ENCODE measurements at regions not wholly inside any gene's neighbourhood (a gene's known extent, or its start where the extent isn't known, plus 50 kb on each side); places are given as distances from the start of the nearest gene placed in this dataset.
A peak's percentile ranks its signal among the peaks of the same experiment; 100 is the strongest.

GRCh38 chr12:73383584-73384222, 1111.5 kb downstream of the TRHDE start:
- Mint-ChIP-seq H3K27ac (peak overlapping the region; percentile 71), H3K4me1 (peaks cover 25% of the 10 kb centered on the region)
- DNase-seq (ENCODE audit: low spot score in 2 of 2, unreplicated experiment in 2 of 2) = no peak

GRCh38 chr12:73384592-73384991, 1112.4 kb downstream of the TRHDE start:
- Mint-ChIP-seq H3K36me3 (no peaks in the 10 kb centered on the region), H3K27ac (peak overlapping the region; percentile 37)

More at GRCh38 chr12:73383584-73384222, 1111.5 kb downstream of the TRHDE start:
- no peaks in the 10 kb centered on the region for H3K9me3 Mint-ChIP-seq
- H3K4me3 Mint-ChIP-seq = no peak overlapping the region
- no peaks in the 10 kb centered on the region for H3K36me3 Mint-ChIP-seq
- no peaks in the 10 kb centered on the region for H3K27me3 Mint-ChIP-seq (ENCODE audit: low read depth)
- TF ChIP-seq CTCF (IDR thresholded peaks at IDR 0.05; ENCODE audit: unreplicated experiment) = no peak

GRCh38 chr12:73390261-73390660, 1118.1 kb downstream of the TRHDE start:
- Mint-ChIP-seq H3K36me3 (no peaks in the 10 kb centered on the region), H3K27ac (no peak overlapping the region), H3K9me3 (no peaks in the 10 kb centered on the region), H3K27me3 (ENCODE audit: low read depth) (no peaks in the 10 kb centered on the region), H3K4me3 (no peak overlapping the region), H3K4me1 (peaks cover 7% of the 10 kb centered on the region)
- TF ChIP-seq CTCF (IDR thresholded peaks at IDR 0.05; ENCODE audit: unreplicated experiment) = no peak
- DNase-seq (ENCODE audit: low spot score in 2 of 2, unreplicated experiment in 2 of 2) = no peak

More at GRCh38 chr12:73384592-73384991, 1112.4 kb downstream of the TRHDE start:
- TF ChIP-seq CTCF (IDR thresholded peaks at IDR 0.05; ENCODE audit: unreplicated experiment) = no peak
- Mint-ChIP-seq H3K4me3 (no peak overlapping the region), H3K9me3 (no peaks in the 10 kb centered on the region), H3K27me3 (ENCODE audit: low read depth) (no peaks in the 10 kb centered on the region), H3K4me1 (peaks cover 25% of the 10 kb centered on the region)
- DNase-seq (ENCODE audit: low spot score in 2 of 2, unreplicated experiment in 2 of 2) = no peak

- Mint-ChIP-seq H3K27ac (no peak overlapping the region), H3K9me3 (peaks cover 38% of the 10 kb centered on the region), H3K4me1 (no peaks in the 10 kb centered on the region), H3K36me3 (peaks cover 4% of the 10 kb centered on the region), H3K27me3 (ENCODE audit: low read depth) (no peaks in the 10 kb centered on the region), H3K4me3 (no peak overlapping the region)
- DNase-seq (ENCODE audit: low spot score in 2 of 2, unreplicated experiment in 2 of 2) = no peak
- no peak for TF ChIP-seq CTCF (IDR thresholded peaks at IDR 0.05; ENCODE audit: unreplicated experiment)
Measured at GRCh38 chr12:73413051-73413450, 1124.6 kb upstream of the ATXN7L3B start.

- Mint-ChIP-seq H3K4me3 (no peak overlapping the region), H3K9me3 (peaks cover 38% of the 10 kb centered on the region), H3K27me3 (ENCODE audit: low read depth) (no peaks in the 10 kb centered on the region), H3K36me3 (peaks cover 4% of the 10 kb centered on the region), H3K4me1 (no peaks in the 10 kb centered on the region), H3K27ac (no peak overlapping the region)
- DNase-seq (ENCODE audit: low spot score in 2 of 2, unreplicated experiment in 2 of 2) = no peak
- no peak for TF ChIP-seq CTCF (IDR thresholded peaks at IDR 0.05; ENCODE audit: unreplicated experiment)
Measured at GRCh38 chr12:73413974-73414373, 1123.7 kb upstream of the ATXN7L3B start.

Measured in mesothelial cell of epicardium (in vitro differentiated cells).